ENCODE measurements at regions not wholly inside any gene's neighbourhood (a gene's known extent, or its start where the extent isn't known, plus 50 kb on each side); places are given as distances from the start of the nearest gene placed in this dataset.

- no peak for DNase-seq (ENCODE audit: extremely low read depth, low read depth, low spot score)
Measured at GRCh38 chr7:116145245-116145852, 65.0 kb upstream of the TES start.

- DNase-seq (ENCODE audit: extremely low read depth, low read depth, low spot score) = no peak
Measured at GRCh38 chr7:116148108-116148507, 62.2 kb upstream of the TES start.

GRCh38 chr7:116148626-116149025 lies 61.7 kb upstream of the TES start:
- no peak for DNase-seq (ENCODE audit: extremely low read depth, low read depth, low spot score)

- no peak for DNase-seq (ENCODE audit: extremely low read depth, low read depth, low spot score)
Measured at GRCh38 chr7:116150588-116150987, 59.8 kb upstream of the TES start.

- DNase-seq (ENCODE audit: extremely low read depth, low read depth, low spot score) = no peak
Measured at GRCh38 chr7:116152276-116152675, 58.1 kb upstream of the TES start.

- no peak for DNase-seq (ENCODE audit: extremely low read depth, low read depth, low spot score)
Measured at GRCh38 chr7:116153050-116153449, 57.3 kb upstream of the TES start.

GRCh38 chr7:116159711-116160110 lies 50.6 kb upstream of the TES start:
- no peak for DNase-seq (ENCODE audit: extremely low read depth, low read depth, low spot score)
